CD14-positive monocyte (primary cell): ENCODE measurements at regions not wholly inside any gene's neighbourhood (a gene's known extent, or its start where the extent isn't known, plus 50 kb on each side); places are given as distances from the start of the nearest gene placed in this dataset.
"Not testable (repeated sequence)": the region's sequence is repeated elsewhere in the genome, so short reads cannot be mapped to it uniquely, and the experiment has no call there.

Experiments
- DNase-seq, 3 donors: peaks; one replicate each; pipeline ENCODE4 v3.0.0-alpha.2; 2011 to 2022
- H2AFZ ChIP-seq: 2 replicates; pipeline ENCODE4 v1.6.0; 2012; ENCODE audit warnings: mild to moderate bottlenecking, low read depth, low read length, inconsistent platforms; ENCODE audit not compliant: insufficient read depth, poor library complexity, severe bottlenecking
- H3K27ac ChIP-seq, 2 donors: 1 replicate in 1 of 2; 2 replicates in 1 of 2; pipeline ENCODE4 v1.5.1; 2012 to 2013; ENCODE audit warnings: low read length in 2 of 2, control low read depth in 1 of 2, inconsistent platforms in 1 of 2, low read depth in 1 of 2, mild to moderate bottlenecking in 1 of 2
- H3K27me3 ChIP-seq, 2 donors: one replicate each; pipeline versions ENCODE4 v1.6.0 to v1.6.1; 2011 to 2013; ENCODE audit warnings: low read length in 2 of 2; ENCODE audit not compliant: control insufficient read depth in 2 of 2, insufficient read depth in 2 of 2
- H3K36me3 ChIP-seq, 2 donors: replicated peaks in 1 of 2; 1 replicate in 1 of 2; 2 replicates in 1 of 2; pipeline versions ENCODE4 v1.5.1 to v1.6.1; 2012 to 2013; ENCODE audit warnings: low read length in 2 of 2, control low read depth in 1 of 2, inconsistent platforms in 1 of 2, mild to moderate bottlenecking in 1 of 2; ENCODE audit not compliant: insufficient read depth in 2 of 2, control insufficient read depth in 1 of 2
- H3K4me1 ChIP-seq, 2 donors: 1 replicate in 1 of 2; 2 replicates in 1 of 2; pipeline versions ENCODE4 v1.5.1 to v1.6.1; 2012 to 2013; ENCODE audit warnings: low read length in 2 of 2, control low read depth in 1 of 2, inconsistent platforms in 1 of 2, mild to moderate bottlenecking in 1 of 2, moderate library complexity in 1 of 2; ENCODE audit not compliant: insufficient read depth in 2 of 2, control insufficient read depth in 1 of 2
- H3K4me2 ChIP-seq: replicated peaks from 2 replicates; pipeline ENCODE3; 2012; ENCODE audit warnings: low read length, moderate library complexity, mild to moderate bottlenecking; ENCODE audit not compliant: poor library complexity, severe bottlenecking; ENCODE audit errors: extremely low read depth
- H3K4me3 ChIP-seq, 3 experiments: fragments of 200-600 bp in 1 of 3; sonication (generic) in 1 of 3; replicated peaks in 1 of 3; 1 replicate in 2 of 3; 2 replicates in 1 of 3; pipeline ENCODE4 v1.5.1; 2011 to 2013; ENCODE audit warnings: low read length in 3 of 3, mild to moderate bottlenecking in 3 of 3, control low read depth in 2 of 3, low read depth in 2 of 3, inconsistent platforms in 1 of 3, moderate library complexity in 1 of 3
- H3K79me2 ChIP-seq: 2 replicates; pipeline ENCODE4 v1.6.0; 2012; ENCODE audit warnings: mild to moderate bottlenecking, control low read depth, inconsistent platforms, low read length, moderate library complexity; ENCODE audit not compliant: insufficient read depth
- H3K9ac ChIP-seq: 2 replicates; pipeline ENCODE4 v1.6.0; 2017; ENCODE audit warnings: low read length, mild to moderate bottlenecking; ENCODE audit not compliant: insufficient read depth, poor library complexity, severe bottlenecking
- H3K9me3 ChIP-seq, 2 donors: replicated peaks in 1 of 2; 1 replicate in 1 of 2; 2 replicates in 1 of 2; pipeline versions ENCODE4 v1.5.1 to v1.6.1; 2012 to 2013; ENCODE audit warnings: low read length in 2 of 2, control low read depth in 1 of 2; ENCODE audit not compliant: control insufficient read depth in 1 of 2, insufficient read depth in 1 of 2
- H4K20me1 ChIP-seq: 2 replicates; pipeline ENCODE4 v1.6.0; 2012; ENCODE audit warnings: mild to moderate bottlenecking, low read length, control low read depth, moderate library complexity; ENCODE audit not compliant: insufficient read depth
- H3K27ac Mint-ChIP-seq, 7 donors: one replicate each; pipeline ENCODE4 v1.8.0; 2020; ENCODE audit warnings: mild to moderate bottlenecking in 7 of 7, mixed read lengths in 7 of 7, moderate library complexity in 6 of 7, inconsistent platforms in 2 of 7
- H3K27me3 Mint-ChIP-seq, 3 donors: one replicate each; pipeline ENCODE4 v1.8.0; 2021 to 2022; ENCODE audit warnings: low read depth in 3 of 3, mild to moderate bottlenecking in 3 of 3, mixed read lengths in 3 of 3, moderate library complexity in 3 of 3, inconsistent platforms in 1 of 3
- H3K36me3 Mint-ChIP-seq, 2 donors: one replicate each; pipeline ENCODE4 v1.8.0; 2020; ENCODE audit warnings: mixed read lengths in 2 of 2, inconsistent platforms in 1 of 2, mild to moderate bottlenecking in 1 of 2
- H3K4me1 Mint-ChIP-seq: one replicate; pipeline ENCODE4 v1.8.0; 2020; ENCODE audit warnings: mild to moderate bottlenecking, mixed read lengths
- H3K4me3 Mint-ChIP-seq, 2 donors: one replicate each; pipeline ENCODE4 v1.8.0; 2020; ENCODE audit warnings: mild to moderate bottlenecking in 2 of 2, mixed read lengths in 2 of 2, moderate library complexity in 1 of 2
- H3K9me3 Mint-ChIP-seq, 7 donors: one replicate each; pipeline ENCODE4 v1.8.0; 2020 to 2022; ENCODE audit warnings: mixed read lengths in 7 of 7, mild to moderate bottlenecking in 6 of 7, moderate library complexity in 6 of 7, inconsistent platforms in 2 of 7
- CTCF ChIP-seq: fragments of 200-600 bp; IDR thresholded peaks from one replicate; pipeline ENCODE4 v1.8.0; 2022; ENCODE audit warnings: antibody characterized with exemption, mild to moderate bottlenecking
- whole genome bisulfite sequencing: methylation state at CpG from one replicate; pipeline ENCODE4 v1.1.5; 2013; ENCODE audit warnings: missing lambda C conversion rate; ENCODE audit not compliant: insufficient coverage; 5-methylcytosine and 5-hydroxymethylcytosine counted together
- intact Hi-C, 2 donors: fragments of 100-400 bp; cut with micrococcal nuclease; formaldehyde crosslinking; loops; one replicate each; pipeline versions ENCODE4 v1.15.0 to v1.15.1; 2023

- Mint-ChIP-seq H3K4me1 (no peaks in the 10 kb centered on the region), H3K9me3 (peaks cover 0 to 4% (median 0%) of the 10 kb centered on the region in 7 donors), H3K36me3 (no peaks in the 10 kb centered on the region), H3K27ac (no peak overlapping the region), H3K27me3 (peaks cover 0 to 5% (median 4%) of the 10 kb centered on the region in 3 donors), H3K4me3 (no peak overlapping the region)
- H2AFZ ChIP-seq, result no peak overlapping the region
- no peak for TF ChIP-seq CTCF
- H4K20me1 ChIP-seq, result no peaks in the 10 kb centered on the region
- H3K4me2 ChIP-seq, result no peak overlapping the region
- H3K4me3 ChIP-seq, result no peak overlapping the region
- H3K27me3 ChIP-seq, result no peaks in the 10 kb centered on the region
- intact Hi-C loops, result loop anchor here in 1 of 2 donors (10.0 kb wide), 1 partner anchor 415 kb away; no protein-coding TSS in a partner anchor
- H3K9ac ChIP-seq, result no peak overlapping the region
- H3K4me1 ChIP-seq, result no peaks in the 10 kb centered on the region
- no CpG with 5 or more reads among the region's 4 CpGs for WGBS
- no peaks in the 10 kb centered on the region for H3K9me3 ChIP-seq
- H3K79me2 ChIP-seq, result no peaks in the 10 kb centered on the region
- DNase-seq, result no peak
- no peaks in the 10 kb centered on the region for H3K36me3 ChIP-seq
- H3K27ac ChIP-seq, result no peak overlapping the region
Observed at GRCh38 chr21:38119793-38120192, 137.0 kb upstream of the KCNJ15 start.

DNA sequence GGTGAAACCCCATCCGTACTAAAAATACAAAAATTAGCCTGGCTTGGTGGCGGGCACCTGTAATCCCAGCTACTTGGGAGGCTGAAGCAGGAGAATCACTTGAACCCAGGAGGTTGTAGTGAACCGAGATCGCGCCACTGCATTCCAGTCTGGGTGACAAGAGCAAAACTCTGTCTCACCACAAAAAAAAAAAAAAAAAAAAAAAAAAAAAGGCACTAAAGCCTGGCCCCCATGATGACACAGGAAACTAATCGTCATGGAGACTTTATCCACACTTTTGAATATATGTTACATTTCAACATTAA, 136.2 kb upstream of the KCNJ15 start:
- H4K20me1 ChIP-seq, result not testable (repeated sequence)

More for the DNA sequence above, 136.2 kb upstream of the KCNJ15 start:
- H3K27me3 Mint-ChIP-seq, H3K79me2 ChIP-seq, H3K27ac ChIP-seq, H2AFZ ChIP-seq, H3K27me3 ChIP-seq, H3K27ac Mint-ChIP-seq, H3K4me2 ChIP-seq, H3K4me1 Mint-ChIP-seq, DNase-seq, H3K9me3 ChIP-seq, H3K4me3 Mint-ChIP-seq, H3K4me3 ChIP-seq, H3K9ac ChIP-seq, H3K36me3 ChIP-seq, H3K36me3 Mint-ChIP-seq, H3K4me1 ChIP-seq, H3K9me3 Mint-ChIP-seq: not testable (repeated sequence)
- 100% methylated on average over 1 of the region's 6 CpGs for WGBS
- intact Hi-C loops, result loop anchor here in 1 of 2 donors (10.0 kb wide), 1 partner anchor 416 kb away; no protein-coding TSS in a partner anchor
